Ovary (tissue), 7 donors: ENCODE measurements at regions not wholly inside any gene's neighbourhood (a gene's known extent, or its start where the extent isn't known, plus 50 kb on each side); places are given as distances from the start of the nearest gene placed in this dataset.

Experiments used
- DNase-seq, 5 donors: peaks; one replicate each; pipeline ENCODE4 v3.0.0-alpha.2; 2019 to 2020
- H3K27ac ChIP-seq, 2 donors: fragments of 200-600 bp; one replicate each; pipeline versions ENCODE4 v1.5.1 to v1.8.0; 2019 to 2022
- H3K27me3 ChIP-seq: fragments of 200-600 bp; one replicate; pipeline ENCODE4 v1.8.0; 2022
- H3K36me3 ChIP-seq: fragments of 200-600 bp; sonication (generic); one replicate; pipeline ENCODE4 v1.5.1; 2019
- H3K4me1 ChIP-seq: one replicate; pipeline ENCODE4 v1.8.1; 2013; ENCODE audit warnings: mild to moderate bottlenecking, moderate library complexity; ENCODE audit not compliant: insufficient read depth
- H3K4me3 ChIP-seq: fragments of 200-600 bp; sonication (generic); one replicate; pipeline ENCODE4 v1.5.1; 2017
- H3K9me3 ChIP-seq, 2 donors: fragments of 200-600 bp in 1 of 2; sonication (generic) in 1 of 2; one replicate each; pipeline versions ENCODE4 v1.5.1 to v1.8.1; 2013 to 2019; ENCODE audit warnings: mild to moderate bottlenecking in 1 of 2, moderate library complexity in 1 of 2
- EP300 ChIP-seq: sonication (generic); formaldehyde crosslinking; IDR thresholded peaks from one replicate; pipeline ENCODE4 v1.6.1; 2017; ENCODE audit warnings: antibody characterized with exemption
- POLR2A ChIP-seq: fragments of 450-650 bp; IDR thresholded peaks from one replicate; pipeline ENCODE4 v1.6.1; 2017; ENCODE audit warnings: antibody characterized with exemption, mild to moderate bottlenecking, moderate library complexity
- WGBS, 3 donors: extraction: QIAGEN DNeasy Blood & Tissue Kit in 1 of 3; methylation state at CpG; one replicate each; pipeline versions ENCODE4 v1.1.5 to v1.1.7; 2013 to 2017; 5-methylcytosine and 5-hydroxymethylcytosine counted together
- intact Hi-C, 4 donors: fragments of 100-400 bp; cut with DNase I; formaldehyde crosslinking; loops; one replicate each; pipeline versions ENCODE4 v1.11.0 to v1.15.1; 2022 to 2023
- TF ChIP-seq, protein P1 (sequence below), 3 donors: fragments of 450-650 bp in 2 of 3; fragments of 200-600 bp in 1 of 3; IDR thresholded peaks; one replicate each; pipeline versions ENCODE4 v1.5.1 to v1.8.0; 2016 to 2022; ENCODE audit warnings: antibody characterized with exemption in 3 of 3, mild to moderate bottlenecking in 1 of 3
- donor health status: DM: no; HTN: no; CAD: no; lungs with moderate emphysema.
- donor health status: DM: no; HTN: no; CAD: no.
- donor health status: Bipolar disorder and iron deficiency.
- donor health status: DM: no; HTN: no; CAD: no.
- donor health status: DM: yes; HTN: yes; CAD: no.

DNA sequence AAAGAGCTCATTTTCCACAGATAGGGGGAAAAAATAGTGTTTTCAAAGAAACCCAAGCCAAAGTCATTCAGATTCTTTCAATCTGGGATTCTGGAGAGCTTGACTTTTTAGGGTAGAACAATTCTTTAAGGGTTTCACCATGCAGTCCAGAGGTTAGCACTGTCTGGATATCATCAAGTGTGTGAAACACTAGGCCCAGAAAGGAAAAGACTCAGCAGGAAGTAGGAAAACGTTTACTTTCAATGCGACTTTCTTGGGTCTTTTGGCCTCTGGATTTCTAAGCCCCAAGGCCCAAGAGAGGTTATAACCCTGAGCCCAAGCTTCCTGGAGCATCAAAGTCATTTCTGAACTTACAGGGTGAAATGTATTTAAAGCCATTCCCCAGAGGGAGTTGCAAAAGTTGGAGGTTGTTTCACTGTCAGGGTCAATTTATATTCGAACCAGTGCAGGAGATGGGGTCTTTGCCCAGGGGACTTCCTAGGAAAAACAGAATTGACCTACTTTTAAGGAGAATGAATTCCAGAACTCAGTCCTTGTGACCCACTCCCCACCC lies 158.0 kb downstream of the C7orf25 start:
- Histone ChIP-seq H3K27me3 (no peaks in the 10 kb centered on the region), H3K9me3 (no peaks in the 10 kb centered on the region), H3K4me1 (no peaks in the 10 kb centered on the region), H3K36me3 (no peaks in the 10 kb centered on the region), H3K27ac (no peak overlapping the region), H3K4me3 (no peak overlapping the region)
- WGBS, 3 donors: 34 to 41% (median 36%) methylated on average over 3 of the region's 3 CpGs
- no peak for DNase-seq
- intact Hi-C loops: no loop called here
- TF ChIP-seq POLR2A: no peak
- TF ChIP-seq, protein P1, sequence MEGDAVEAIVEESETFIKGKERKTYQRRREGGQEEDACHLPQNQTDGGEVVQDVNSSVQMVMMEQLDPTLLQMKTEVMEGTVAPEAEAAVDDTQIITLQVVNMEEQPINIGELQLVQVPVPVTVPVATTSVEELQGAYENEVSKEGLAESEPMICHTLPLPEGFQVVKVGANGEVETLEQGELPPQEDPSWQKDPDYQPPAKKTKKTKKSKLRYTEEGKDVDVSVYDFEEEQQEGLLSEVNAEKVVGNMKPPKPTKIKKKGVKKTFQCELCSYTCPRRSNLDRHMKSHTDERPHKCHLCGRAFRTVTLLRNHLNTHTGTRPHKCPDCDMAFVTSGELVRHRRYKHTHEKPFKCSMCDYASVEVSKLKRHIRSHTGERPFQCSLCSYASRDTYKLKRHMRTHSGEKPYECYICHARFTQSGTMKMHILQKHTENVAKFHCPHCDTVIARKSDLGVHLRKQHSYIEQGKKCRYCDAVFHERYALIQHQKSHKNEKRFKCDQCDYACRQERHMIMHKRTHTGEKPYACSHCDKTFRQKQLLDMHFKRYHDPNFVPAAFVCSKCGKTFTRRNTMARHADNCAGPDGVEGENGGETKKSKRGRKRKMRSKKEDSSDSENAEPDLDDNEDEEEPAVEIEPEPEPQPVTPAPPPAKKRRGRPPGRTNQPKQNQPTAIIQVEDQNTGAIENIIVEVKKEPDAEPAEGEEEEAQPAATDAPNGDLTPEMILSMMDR (IDR thresholded peaks at IDR 0.05): no peak

DNA sequence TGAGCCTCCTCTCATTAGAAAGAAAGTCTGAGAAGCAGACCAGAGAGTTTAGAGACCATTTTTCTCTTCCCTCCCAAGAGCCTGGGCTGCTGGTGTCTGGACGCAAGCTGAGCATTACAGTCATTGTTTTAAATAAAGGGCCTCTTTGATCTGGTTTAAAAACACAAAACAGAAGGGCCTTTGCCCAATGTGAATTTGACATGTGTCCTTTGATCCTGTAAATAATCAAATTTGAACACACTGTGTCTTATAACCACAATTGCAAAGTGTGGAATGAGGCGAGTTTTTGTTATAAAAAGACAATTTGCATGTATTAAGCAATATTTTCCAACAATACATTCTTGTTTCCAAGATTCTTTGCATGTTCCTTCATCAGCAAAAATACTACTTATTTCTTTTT lies 158.5 kb downstream of the C7orf25 start:
- Histone ChIP-seq H3K9me3 (no peaks in the 10 kb centered on the region), H3K27ac (no peak overlapping the region), H3K27me3 (no peaks in the 10 kb centered on the region), H3K4me1 (no peaks in the 10 kb centered on the region), H3K36me3 (no peaks in the 10 kb centered on the region), H3K4me3 (no peak overlapping the region)
- no peak for DNase-seq
- 32 to 54% (median 40%) methylated on average over 2 of the region's 2 CpGs for WGBS, 3 donors
- intact Hi-C loops: no loop called here
- no peak for TF ChIP-seq EP300
- TF ChIP-seq, protein P1 (IDR thresholded peaks at IDR 0.05): no peak
- TF ChIP-seq POLR2A: no peak

DNA sequence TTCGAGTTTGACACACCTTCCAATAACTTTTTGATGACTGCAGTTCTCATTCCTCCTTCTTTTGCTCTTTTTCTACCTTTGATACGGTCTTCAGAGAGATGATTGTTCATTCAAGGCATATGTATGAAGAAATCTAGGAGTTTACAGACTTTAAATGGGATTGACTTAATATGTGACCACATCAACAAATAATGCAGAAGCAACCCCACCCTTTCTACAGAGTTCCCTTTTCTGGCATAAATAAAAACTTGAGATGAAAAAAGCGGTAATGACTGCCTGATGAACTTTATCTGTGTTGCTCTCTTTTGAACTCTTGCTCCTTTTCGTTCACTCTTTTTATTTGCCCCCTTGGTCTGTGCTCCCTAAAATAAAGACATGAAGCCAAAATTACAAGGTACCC lies 161.7 kb downstream of the C7orf25 start:
- no peak for DNase-seq
- H3K4me1 ChIP-seq: no peaks in the 10 kb centered on the region
- H3K36me3 ChIP-seq: no peaks in the 10 kb centered on the region
- intact Hi-C loops: no loop called here
- no peak for TF ChIP-seq POLR2A
- no peak for TF ChIP-seq EP300
- TF ChIP-seq, protein P1 (IDR thresholded peaks at IDR 0.05): no peak
- H3K27ac ChIP-seq: no peak overlapping the region
- H3K9me3 ChIP-seq: no peaks in the 10 kb centered on the region
- WGBS, 3 donors: 89 to 91% (median 90%) methylated on average over 4 of the region's 4 CpGs
- no peak overlapping the region for H3K4me3 ChIP-seq
- no peaks in the 10 kb centered on the region for H3K27me3 ChIP-seq

DNA sequence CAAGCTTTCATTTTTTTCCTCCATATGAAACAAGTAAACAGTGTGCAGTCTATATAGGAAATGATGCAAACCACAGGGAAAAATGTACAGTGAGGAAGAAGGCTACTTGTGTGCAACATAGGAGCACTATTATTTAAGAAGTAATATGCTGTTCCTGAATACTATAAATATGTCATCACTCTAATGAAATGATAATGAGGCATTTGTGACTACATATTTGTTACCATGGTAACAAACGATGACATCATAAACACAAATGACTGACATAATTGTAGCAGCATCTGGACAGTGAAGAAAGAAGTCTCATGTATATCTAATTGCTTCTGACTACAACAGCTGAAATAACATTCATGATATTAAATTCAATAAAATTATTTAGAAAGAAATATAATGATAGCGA lies 164.8 kb downstream of the C7orf25 start:
- Histone ChIP-seq H3K27ac (no peak overlapping the region), H3K4me1 (no peaks in the 10 kb centered on the region), H3K4me3 (no peak overlapping the region), H3K36me3 (no peaks in the 10 kb centered on the region), H3K27me3 (no peaks in the 10 kb centered on the region), H3K9me3 (no peaks in the 10 kb centered on the region)
- DNase-seq: no peak
- TF ChIP-seq, protein P1 (IDR thresholded peaks at IDR 0.05): no peak
- TF ChIP-seq EP300 (no peak), POLR2A (no peak)
- intact Hi-C loops: no loop called here
- WGBS, 3 donors: 84 to 89% (median 86%) methylated on average over 2 of the region's 2 CpGs

DNA sequence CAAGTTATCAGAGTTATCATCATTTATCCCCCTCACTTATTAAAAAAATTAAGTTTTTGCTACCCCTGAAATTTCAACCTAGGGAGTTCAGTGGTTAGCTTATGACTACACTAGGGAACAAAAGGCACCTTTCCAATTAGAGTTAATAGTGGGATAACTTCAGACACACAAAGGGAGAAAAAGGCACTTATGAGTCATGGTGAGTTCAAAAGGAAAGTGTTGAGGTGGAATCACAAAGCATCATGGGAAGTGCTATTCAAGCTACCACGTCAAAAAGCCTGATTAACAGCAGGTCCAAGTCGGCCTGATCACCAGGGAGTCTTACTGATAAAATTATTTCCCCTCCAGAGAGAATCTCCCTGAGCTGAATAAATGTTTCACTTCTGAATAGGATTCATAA lies 165.7 kb downstream of the C7orf25 start:
- H3K27me3 ChIP-seq: no peaks in the 10 kb centered on the region
- DNase-seq: no peak
- H3K27ac ChIP-seq: no peak overlapping the region
- TF ChIP-seq POLR2A: no peak
- TF ChIP-seq EP300: no peak
- TF ChIP-seq, protein P1 (IDR thresholded peaks at IDR 0.05): no peak
- intact Hi-C loops: no loop called here
- H3K9me3 ChIP-seq: no peaks in the 10 kb centered on the region
- H3K4me3 ChIP-seq: no peak overlapping the region
- WGBS, 3 donors: 23 to 35% (median 27%) methylated on average over 2 of the region's 2 CpGs
- H3K4me1 ChIP-seq: no peaks in the 10 kb centered on the region
- no peaks in the 10 kb centered on the region for H3K36me3 ChIP-seq
